SJCRH30 (cell line): ENCODE measurements at regions not wholly inside any gene's neighbourhood (a gene's known extent, or its start where the extent isn't known, plus 50 kb on each side); places are given as distances from the start of the nearest gene placed in this dataset.
"Not testable (repeated sequence)": the region's sequence is repeated elsewhere in the genome, so short reads cannot be mapped to it uniquely, and the experiment has no call there.

Experiments
- DNase-seq, 2 experiments: peaks; one replicate each; pipeline ENCODE4 v3.0.0-alpha.2; 2015 to 2020
- H3K27ac ChIP-seq: fragments of 250-450 bp; sonication (Bioruptor Pico); 2 replicates; pipeline ENCODE4 v1.5.1; 2020; ENCODE audit warnings: mild to moderate bottlenecking, moderate library complexity
- H3K27me3 ChIP-seq: fragments of 250-450 bp; sonication (Bioruptor Pico); 2 replicates; pipeline ENCODE4 v1.5.1; 2020; ENCODE audit warnings: mild to moderate bottlenecking, moderate library complexity
- H3K36me3 ChIP-seq: fragments of 250-450 bp; sonication (Bioruptor Pico); 2 replicates; pipeline ENCODE4 v1.5.1; 2020; ENCODE audit warnings: mild to moderate bottlenecking, moderate library complexity
- H3K4me1 ChIP-seq: fragments of 250-450 bp; sonication (Bioruptor Pico); 2 replicates; pipeline ENCODE4 v1.5.1; 2020; ENCODE audit warnings: mild to moderate bottlenecking, moderate library complexity
- H3K4me3 ChIP-seq: fragments of 250-450 bp; sonication (Bioruptor Pico); 2 replicates; pipeline ENCODE4 v1.5.1; 2020; ENCODE audit warnings: mild to moderate bottlenecking, moderate library complexity
- H3K9me3 ChIP-seq: fragments of 250-450 bp; sonication (Bioruptor Pico); replicated peaks from 2 replicates; pipeline ENCODE4 v1.5.1; 2020; ENCODE audit warnings: mild to moderate bottlenecking, moderate library complexity

DNA sequence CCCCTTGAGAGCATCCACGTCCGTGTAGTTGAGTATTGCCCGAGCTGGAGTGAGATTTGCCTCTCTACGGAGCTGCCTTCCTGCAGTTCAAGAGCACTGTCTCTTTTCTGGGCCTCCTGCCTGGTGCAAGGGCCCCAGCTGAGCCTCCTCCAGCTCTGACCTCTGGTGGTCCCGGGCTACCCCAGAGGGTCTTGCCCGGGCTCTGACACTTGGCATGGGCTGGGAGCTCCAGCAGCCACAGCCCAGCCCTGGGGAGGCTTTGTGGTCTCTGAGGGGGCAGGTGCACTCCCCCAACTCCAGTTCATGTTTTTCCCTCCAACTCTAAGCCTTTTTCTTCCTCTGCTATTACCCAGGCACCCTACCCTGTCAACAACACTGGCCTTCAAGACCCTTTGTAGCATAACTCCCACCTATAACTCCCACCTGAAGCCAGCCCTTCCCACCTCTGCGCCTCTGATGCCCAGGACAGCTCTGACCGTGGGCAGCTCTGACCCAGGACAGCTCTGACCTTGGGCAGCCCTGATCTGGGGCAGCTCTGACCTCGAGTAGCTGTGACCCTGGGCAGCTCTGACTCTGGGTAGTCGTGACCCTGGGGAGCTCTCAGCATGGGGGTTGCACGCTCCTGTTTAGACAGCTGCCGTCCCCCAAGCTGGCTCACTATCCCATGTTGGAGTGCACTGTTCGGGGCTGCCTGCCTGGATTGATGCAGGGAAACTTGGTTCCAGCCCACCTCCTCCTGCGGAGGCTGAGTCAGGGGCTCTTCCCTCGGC is 127.6 kb downstream of the METRNL start:
- H3K27me3 ChIP-seq, H3K4me3 ChIP-seq, H3K36me3 ChIP-seq, H3K27ac ChIP-seq, H3K4me1 ChIP-seq: not testable (repeated sequence)
- peaks cover 12% of the 10 kb centered on the region for H3K9me3 ChIP-seq
- peak in 1 of 2 experiments; percentile 24 for DNase-seq

DNA sequence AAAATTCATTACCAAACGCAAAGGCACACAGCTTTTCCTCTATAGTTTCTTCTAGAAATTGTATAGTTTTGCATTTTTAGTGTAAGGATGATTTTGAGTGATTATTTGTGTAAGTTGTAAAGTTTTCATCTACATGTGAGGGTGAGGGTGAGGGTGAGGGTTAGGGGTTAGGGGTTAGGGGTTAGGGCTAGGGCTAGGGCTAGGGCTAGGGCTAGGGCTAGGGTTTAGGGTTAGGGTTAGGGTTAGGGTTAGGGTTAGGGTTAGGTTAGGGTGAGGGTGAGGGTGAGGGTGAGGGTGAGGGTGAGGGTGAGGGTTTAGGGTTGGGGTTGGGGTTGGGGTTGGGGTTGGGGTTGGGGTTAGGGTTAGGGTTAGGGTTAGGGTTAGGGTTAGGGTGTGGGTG is 167.6 kb downstream of the METRNL start:
- not testable (repeated sequence) for H3K36me3 ChIP-seq, H3K9me3 ChIP-seq, H3K27me3 ChIP-seq, H3K27ac ChIP-seq, H3K4me3 ChIP-seq, H3K4me1 ChIP-seq
- peak; percentile 23 to 62 for DNase-seq
